ENCODE measurements at regions not wholly inside any gene's neighbourhood (a gene's known extent, or its start where the extent isn't known, plus 50 kb on each side); places are given as distances from the start of the nearest gene placed in this dataset.
"Not testable (repeated sequence)": the region's sequence is repeated elsewhere in the genome, so short reads cannot be mapped to it uniquely, and the experiment has no call there.

GRCh38 chr3:3665961-3666640, 133.1 kb upstream of the LRRN1 start:
- Mint-ChIP-seq H3K36me3 (ENCODE audit: low read depth) (no peaks in the 10 kb centered on the region), H3K27ac (no peak overlapping the region), H3K4me3 (no peak overlapping the region), H3K9me3 (no peaks in the 10 kb centered on the region), H3K4me1 (no peaks in the 10 kb centered on the region), H3K27me3 (no peaks in the 10 kb centered on the region)
- intact Hi-C loops (cut with micrococcal nuclease) = no loop called here
- no peak for DNase-seq

GRCh38 chr3:3665546-3665945, 133.7 kb upstream of the LRRN1 start:
- intact Hi-C loops (cut with micrococcal nuclease) = no loop called here
- Mint-ChIP-seq H3K4me1 (no peaks in the 10 kb centered on the region), H3K36me3 (ENCODE audit: low read depth) (no peaks in the 10 kb centered on the region), H3K27me3 (no peaks in the 10 kb centered on the region), H3K27ac (no peak overlapping the region), H3K9me3 (no peaks in the 10 kb centered on the region), H3K4me3 (no peak overlapping the region)
- DNase-seq = no peak

GRCh38 chr3:3664935-3665334, 134.3 kb upstream of the LRRN1 start:
- Mint-ChIP-seq H3K27me3 (no peaks in the 10 kb centered on the region), H3K36me3 (ENCODE audit: low read depth) (no peaks in the 10 kb centered on the region), H3K4me3 (no peak overlapping the region), H3K27ac (no peak overlapping the region), H3K9me3 (no peaks in the 10 kb centered on the region), H3K4me1 (no peaks in the 10 kb centered on the region)
- intact Hi-C loops (cut with micrococcal nuclease) = no loop called here
- no peak for DNase-seq

GRCh38 chr3:3662610-3663009, 136.6 kb upstream of the LRRN1 start:
- no peaks in the 10 kb centered on the region for H3K9me3 Mint-ChIP-seq
- no peak overlapping the region for H3K4me3 Mint-ChIP-seq
- no peak for DNase-seq
- H3K36me3 Mint-ChIP-seq (ENCODE audit: low read depth) = no peaks in the 10 kb centered on the region
- H3K27me3 Mint-ChIP-seq = no peaks in the 10 kb centered on the region
- H3K4me1 Mint-ChIP-seq = no peaks in the 10 kb centered on the region
- intact Hi-C loops (cut with micrococcal nuclease) = no loop called here
- H3K27ac Mint-ChIP-seq = no peak overlapping the region

GRCh38 chr3:3654916-3655315, 144.3 kb upstream of the LRRN1 start:
- DNase-seq = no peak
- Mint-ChIP-seq H3K9me3 (no peaks in the 10 kb centered on the region), H3K4me1 (no peaks in the 10 kb centered on the region), H3K4me3 (no peak overlapping the region), H3K36me3 (ENCODE audit: low read depth) (no peaks in the 10 kb centered on the region), H3K27me3 (no peaks in the 10 kb centered on the region), H3K27ac (no peak overlapping the region)
- intact Hi-C loops (cut with micrococcal nuclease) = no loop called here

GRCh38 chr3:3648988-3649679, 150.1 kb upstream of the LRRN1 start:
- Mint-ChIP-seq H3K9me3 (no peaks in the 10 kb centered on the region), H3K27me3 (no peaks in the 10 kb centered on the region), H3K36me3 (ENCODE audit: low read depth) (no peaks in the 10 kb centered on the region), H3K4me1 (no peaks in the 10 kb centered on the region), H3K27ac (no peak overlapping the region), H3K4me3 (no peak overlapping the region)
- intact Hi-C loops (cut with micrococcal nuclease) = no loop called here
- no peak for DNase-seq

- Mint-ChIP-seq H3K27me3 (no peaks in the 10 kb centered on the region), H3K4me3 (no peak overlapping the region), H3K4me1 (no peaks in the 10 kb centered on the region), H3K9me3 (no peaks in the 10 kb centered on the region), H3K36me3 (ENCODE audit: low read depth) (no peaks in the 10 kb centered on the region), H3K27ac (no peak overlapping the region)
- no peak for DNase-seq
- intact Hi-C loops (cut with micrococcal nuclease) = no loop called here
Measured at GRCh38 chr3:3646934-3647333, 152.3 kb upstream of the LRRN1 start.

GRCh38 chr3:3646103-3646844, 153.0 kb upstream of the LRRN1 start:
- DNase-seq; H3K9me3 Mint-ChIP-seq; H3K27me3 Mint-ChIP-seq; H3K4me3 Mint-ChIP-seq; H3K27ac Mint-ChIP-seq; intact Hi-C loops (cut with micrococcal nuclease); H3K36me3 Mint-ChIP-seq (ENCODE audit: low read depth); H3K4me1 Mint-ChIP-seq: not testable (repeated sequence)

- H3K27me3 Mint-ChIP-seq = no peaks in the 10 kb centered on the region
Measured at GRCh38 chr3:3641877-3642455, 157.3 kb upstream of the LRRN1 start.

GRCh38 chr3:3639078-3639477, 160.2 kb upstream of the LRRN1 start:
- no peaks in the 10 kb centered on the region for H3K36me3 Mint-ChIP-seq (ENCODE audit: low read depth)
- H3K9me3 Mint-ChIP-seq = no peaks in the 10 kb centered on the region
- no peak overlapping the region for H3K27ac Mint-ChIP-seq
- DNase-seq = no peak
- intact Hi-C loops (cut with micrococcal nuclease) = no loop called here
- H3K27me3 Mint-ChIP-seq = no peaks in the 10 kb centered on the region
- H3K4me1 Mint-ChIP-seq = no peaks in the 10 kb centered on the region
- no peak overlapping the region for H3K4me3 Mint-ChIP-seq

More at GRCh38 chr3:3641877-3642455, 157.3 kb upstream of the LRRN1 start:
- Mint-ChIP-seq H3K4me1 (no peaks in the 10 kb centered on the region), H3K9me3 (no peaks in the 10 kb centered on the region), H3K36me3 (ENCODE audit: low read depth) (no peaks in the 10 kb centered on the region), H3K4me3 (no peak overlapping the region), H3K27ac (no peak overlapping the region)
- intact Hi-C loops (cut with micrococcal nuclease) = no loop called here
- DNase-seq = no peak

- H3K4me3 Mint-ChIP-seq = no peak overlapping the region
- no peaks in the 10 kb centered on the region for H3K27me3 Mint-ChIP-seq
- no peaks in the 10 kb centered on the region for H3K4me1 Mint-ChIP-seq
- no peaks in the 10 kb centered on the region for H3K36me3 Mint-ChIP-seq (ENCODE audit: low read depth)
- DNase-seq = no peak
- no peak overlapping the region for H3K27ac Mint-ChIP-seq
- intact Hi-C loops (cut with micrococcal nuclease) = no loop called here
- peaks cover 3% of the 10 kb centered on the region for H3K9me3 Mint-ChIP-seq
Measured at GRCh38 chr3:3636815-3637214, 162.4 kb upstream of the LRRN1 start.

- Mint-ChIP-seq H3K9me3 (peaks cover 3% of the 10 kb centered on the region), H3K4me1 (no peaks in the 10 kb centered on the region), H3K27ac (no peak overlapping the region)
Measured at GRCh38 chr3:3635109-3635508, 164.1 kb upstream of the LRRN1 start.

GRCh38 chr3:3634326-3634725, 164.9 kb upstream of the LRRN1 start:
- intact Hi-C loops (cut with micrococcal nuclease) = no loop called here
- peaks cover 3% of the 10 kb centered on the region for H3K9me3 Mint-ChIP-seq

More at GRCh38 chr3:3635109-3635508, 164.1 kb upstream of the LRRN1 start:
- Mint-ChIP-seq H3K27me3 (no peaks in the 10 kb centered on the region), H3K4me3 (no peak overlapping the region), H3K36me3 (ENCODE audit: low read depth) (no peaks in the 10 kb centered on the region)
- intact Hi-C loops (cut with micrococcal nuclease) = no loop called here
- no peak for DNase-seq

GRCh38 chr3:3633761-3634160, 165.5 kb upstream of the LRRN1 start:
- intact Hi-C loops (cut with micrococcal nuclease) = no loop called here

More at GRCh38 chr3:3634326-3634725, 164.9 kb upstream of the LRRN1 start:
- Mint-ChIP-seq H3K4me1 (no peaks in the 10 kb centered on the region), H3K4me3 (no peak overlapping the region), H3K27ac (no peak overlapping the region), H3K36me3 (ENCODE audit: low read depth) (no peaks in the 10 kb centered on the region), H3K27me3 (no peaks in the 10 kb centered on the region)
- DNase-seq = no peak

More at GRCh38 chr3:3633761-3634160, 165.5 kb upstream of the LRRN1 start:
- no peak for DNase-seq
- Mint-ChIP-seq H3K4me3 (no peak overlapping the region), H3K36me3 (ENCODE audit: low read depth) (no peaks in the 10 kb centered on the region), H3K9me3 (peaks cover 3% of the 10 kb centered on the region), H3K4me1 (no peaks in the 10 kb centered on the region), H3K27ac (no peak overlapping the region), H3K27me3 (no peaks in the 10 kb centered on the region)
